Germinal center (tissue), 1 donor: ENCODE measurements at regions not wholly inside any gene's neighbourhood (a gene's known extent, or its start where the extent isn't known, plus 50 kb on each side); places are given as distances from the start of the nearest gene placed in this dataset.
"Not testable (repeated sequence)": the region's sequence is repeated elsewhere in the genome, so short reads cannot be mapped to it uniquely, and the experiment has no call there.

Experiments
- DNase-seq: peaks from one replicate; pipeline ENCODE4 v3.0.0; 2012; ENCODE audit warnings: mixed read lengths, low spot score

GRCh38 chr3:144629381-144629780, 657.8 kb downstream of the DIPK2A start:
- no peak for DNase-seq

- DNase-seq = no peak
Observed at GRCh38 chr3:144636833-144637232, 665.2 kb downstream of the DIPK2A start.

- no peak for DNase-seq
Observed at GRCh38 chr3:144638009-144638408, 666.4 kb downstream of the DIPK2A start.

- no peak for DNase-seq
Observed at GRCh38 chr3:144643771-144644198, 672.2 kb downstream of the DIPK2A start.

- no peak for DNase-seq
Observed at GRCh38 chr3:144645300-144645699, 673.7 kb downstream of the DIPK2A start.

GRCh38 chr3:144650380-144650779, 678.8 kb downstream of the DIPK2A start:
- DNase-seq = no peak

- no peak for DNase-seq
Observed at GRCh38 chr3:144652573-144652972, 681.0 kb downstream of the DIPK2A start.

GRCh38 chr3:144655423-144655822, 683.8 kb downstream of the DIPK2A start:
- no peak for DNase-seq

- DNase-seq = no peak
Observed at GRCh38 chr3:144660186-144660585, 688.6 kb downstream of the DIPK2A start.

- no peak for DNase-seq
Observed at GRCh38 chr3:144662729-144663128, 691.1 kb downstream of the DIPK2A start.

GRCh38 chr3:144663456-144664436, 692.1 kb downstream of the DIPK2A start:
- DNase-seq = no peak

GRCh38 chr3:144665567-144666053, 694.0 kb downstream of the DIPK2A start:
- no peak for DNase-seq

- no peak for DNase-seq
Observed at GRCh38 chr3:144670571-144670970, 698.9 kb downstream of the DIPK2A start.

- DNase-seq = no peak
Observed at GRCh38 chr3:144677103-144677502, 705.5 kb downstream of the DIPK2A start.

GRCh38 chr3:144683065-144683464, 711.4 kb downstream of the DIPK2A start:
- DNase-seq = no peak

GRCh38 chr3:144687862-144688261, 716.2 kb downstream of the DIPK2A start:
- DNase-seq = no peak

GRCh38 chr3:144692488-144692887, 720.9 kb downstream of the DIPK2A start:
- DNase-seq = no peak

- DNase-seq = no peak
Observed at GRCh38 chr3:144708437-144708836, 736.8 kb downstream of the DIPK2A start.

GRCh38 chr3:144737281-144737680, 765.7 kb downstream of the DIPK2A start:
- DNase-seq = no peak

GRCh38 chr3:144743225-144743668, 771.6 kb downstream of the DIPK2A start:
- no peak for DNase-seq

GRCh38 chr3:144744473-144744872, 772.9 kb downstream of the DIPK2A start:
- DNase-seq = no peak

GRCh38 chr3:144746631-144747030, 775.0 kb downstream of the DIPK2A start:
- no peak for DNase-seq

- not testable (repeated sequence) for DNase-seq
Observed at GRCh38 chr3:144749536-144750253, 778.1 kb downstream of the DIPK2A start.
